ENCODE measurements at regions not wholly inside any gene's neighbourhood (a gene's known extent, or its start where the extent isn't known, plus 50 kb on each side); places are given as distances from the start of the nearest gene placed in this dataset.

GRCh38 chr15:97053635-97054034, 723.1 kb downstream of the NR2F2 start:
- DNase-seq, result no peak

DNA sequence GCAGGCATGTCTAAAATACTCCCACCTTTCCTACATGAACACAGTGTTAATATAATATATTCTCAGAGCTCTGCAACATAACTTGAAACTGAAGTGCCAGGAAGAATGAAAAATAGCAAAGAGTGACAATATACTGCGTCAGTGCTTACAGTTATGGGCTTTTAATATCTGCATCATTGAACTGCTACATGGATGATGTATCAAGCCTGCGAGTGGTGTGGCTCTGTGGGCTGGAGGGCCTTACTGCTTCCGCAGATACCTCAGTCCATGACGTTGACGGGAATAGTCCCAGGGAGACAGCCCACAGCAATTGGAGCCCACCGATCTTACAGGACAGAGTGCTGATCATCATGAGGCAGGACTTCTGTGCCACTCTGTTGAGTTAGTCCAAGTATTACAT, 727.0 kb downstream of the NR2F2 start:
- no peak for DNase-seq

GRCh38 chr15:97059281-97059680, 728.8 kb downstream of the NR2F2 start:
- no peak for DNase-seq

DNA sequence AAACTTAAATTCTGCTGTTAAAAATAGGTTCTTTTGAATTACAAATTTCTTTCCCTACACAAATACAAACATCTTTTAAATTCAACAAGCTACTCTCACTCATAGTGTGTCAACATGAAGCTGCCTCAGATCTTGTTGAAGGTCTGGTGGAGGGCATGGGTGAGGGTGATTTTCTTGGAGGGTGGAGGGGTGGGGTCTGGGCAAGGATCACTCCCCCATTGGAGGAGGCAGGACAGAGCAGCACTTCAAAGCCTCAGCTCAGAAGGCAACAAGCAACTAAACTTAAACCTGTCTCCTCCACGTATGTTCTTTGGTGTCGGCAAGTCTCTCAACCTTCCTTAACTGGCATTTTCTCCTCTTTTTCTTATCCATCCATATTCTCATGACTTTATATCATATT, 730.9 kb downstream of the NR2F2 start:
- no peak for DNase-seq

- DNase-seq, result no peak
Measured at GRCh38 chr15:97071668-97072067, 741.2 kb downstream of the NR2F2 start.

DNA sequence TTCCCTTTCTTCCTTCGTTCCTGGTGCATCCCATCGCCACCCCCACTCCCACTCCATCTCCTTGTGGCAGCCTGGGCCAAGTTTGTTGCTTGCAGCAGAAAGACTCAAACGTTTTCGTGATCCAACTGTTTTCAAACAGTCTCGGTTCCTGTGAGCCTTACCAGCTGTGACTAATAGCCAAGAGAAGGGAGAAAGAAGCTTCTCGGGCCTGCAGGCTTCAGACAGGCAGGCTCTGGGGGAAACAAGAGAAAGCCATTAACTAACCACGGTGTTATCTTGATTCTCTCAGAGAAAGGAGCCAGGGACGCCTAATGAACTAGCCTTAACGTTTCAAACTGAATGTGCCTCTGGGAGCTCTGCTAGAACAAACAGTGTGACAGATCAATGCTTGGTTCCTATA, 742.0 kb downstream of the NR2F2 start:
- no peak for DNase-seq

DNA sequence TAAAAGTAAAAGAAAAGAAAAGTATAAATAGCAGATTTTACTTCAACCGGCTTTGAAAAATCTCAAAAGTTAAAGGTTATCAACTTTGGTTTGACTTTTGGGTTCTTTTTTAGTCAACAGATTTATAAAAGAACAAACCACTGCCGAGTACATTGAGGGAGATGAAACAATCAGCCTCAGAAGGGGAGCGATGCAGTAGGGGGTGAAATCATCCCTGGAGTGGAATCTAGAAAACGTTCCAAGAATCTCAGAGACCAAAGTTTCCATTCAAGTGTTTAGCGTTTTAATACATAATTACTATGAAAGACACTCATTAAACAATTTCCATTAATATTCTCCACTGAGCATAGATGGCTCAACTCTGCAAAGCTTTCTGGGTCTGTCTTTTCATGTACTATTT, 745.5 kb downstream of the NR2F2 start:
- no peak for DNase-seq

- no peak for DNase-seq
Measured at GRCh38 chr15:97077975-97078374, 747.5 kb downstream of the NR2F2 start.

DNA sequence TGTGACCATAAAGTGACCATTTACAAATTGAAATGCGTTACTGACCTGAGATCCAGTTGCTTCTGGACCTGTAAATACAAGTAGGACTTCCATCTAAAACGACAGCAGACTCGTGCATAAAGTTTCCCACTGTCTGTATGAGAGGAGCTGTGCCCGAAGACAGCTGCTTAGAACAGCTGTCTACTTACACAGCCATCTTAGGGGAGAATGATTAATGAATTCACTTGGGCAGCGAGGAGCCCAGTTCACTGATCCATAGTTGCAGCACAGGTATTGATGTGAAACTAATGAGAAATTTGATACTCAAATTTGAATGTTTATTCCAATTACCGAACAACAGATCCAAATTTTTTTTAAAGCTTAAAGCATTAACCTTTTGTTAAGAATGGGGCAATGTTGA, 748.1 kb downstream of the NR2F2 start:
- no peak for DNase-seq

- DNase-seq, result no peak
Measured at GRCh38 chr15:97081666-97082226, 751.2 kb downstream of the NR2F2 start.

DNA sequence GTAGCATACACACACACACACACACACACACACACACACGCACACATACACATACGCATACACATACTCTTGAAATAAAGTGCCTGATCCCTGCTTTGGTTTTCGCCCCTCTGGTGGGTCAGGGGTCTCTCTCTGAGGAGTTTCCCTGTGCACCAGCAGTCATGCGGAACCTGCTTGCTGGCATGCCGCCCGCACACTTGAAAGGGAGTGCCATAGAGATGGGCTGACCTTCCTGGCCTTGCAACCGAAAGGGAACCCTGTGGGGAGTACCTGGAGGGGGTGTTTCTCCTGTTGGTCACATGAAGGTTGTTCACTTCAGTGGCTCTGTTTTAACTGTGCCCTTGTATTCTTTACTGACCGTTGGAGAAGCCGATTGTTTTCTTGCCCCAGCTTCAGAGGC, 752.3 kb downstream of the NR2F2 start:
- DNase-seq, result no peak

DNA sequence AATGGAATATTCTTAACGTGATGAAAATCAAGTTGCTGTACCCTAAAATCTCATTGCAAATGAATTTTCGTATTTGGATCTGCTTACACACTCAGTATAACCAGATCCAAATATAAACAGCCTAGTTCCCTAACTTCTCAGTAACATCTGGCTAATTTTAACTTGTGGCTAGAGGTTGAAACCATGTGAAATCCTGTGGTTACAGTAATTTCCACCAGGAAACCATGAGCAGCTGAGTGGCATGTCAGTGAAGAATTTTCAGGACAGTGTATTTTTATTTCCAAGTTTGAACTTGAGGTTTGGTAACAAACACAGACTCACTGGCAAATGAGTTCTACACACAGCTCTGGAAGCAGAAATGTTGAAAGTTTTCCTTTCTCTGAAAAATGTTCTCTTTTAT, 754.1 kb downstream of the NR2F2 start:
- no peak for DNase-seq

DNA sequence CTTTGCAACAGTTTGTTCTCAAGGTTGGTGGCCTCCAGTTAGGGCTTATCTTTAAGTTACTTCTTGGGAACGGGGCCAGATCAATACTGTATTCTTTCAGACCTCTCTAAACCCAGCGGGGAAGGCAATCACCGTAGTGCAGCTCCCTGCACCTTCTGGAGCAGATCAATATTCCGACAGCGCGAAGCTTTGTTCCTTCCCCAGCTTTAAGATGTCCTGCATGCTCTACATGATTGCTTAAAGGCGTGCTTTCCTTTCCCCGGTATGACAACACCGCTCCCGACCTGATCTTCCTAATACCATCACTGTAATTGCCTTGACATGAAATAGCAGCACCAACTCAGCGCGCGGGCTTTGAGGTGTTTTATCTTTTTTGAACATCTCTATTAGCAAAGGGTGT, 755.2 kb downstream of the NR2F2 start:
- no peak for DNase-seq

GRCh38 chr15:97087006-97087741, 756.7 kb downstream of the NR2F2 start:
- DNase-seq, result no peak

- no peak for DNase-seq
Measured at GRCh38 chr15:97091093-97091492, 760.6 kb downstream of the NR2F2 start.

DNA sequence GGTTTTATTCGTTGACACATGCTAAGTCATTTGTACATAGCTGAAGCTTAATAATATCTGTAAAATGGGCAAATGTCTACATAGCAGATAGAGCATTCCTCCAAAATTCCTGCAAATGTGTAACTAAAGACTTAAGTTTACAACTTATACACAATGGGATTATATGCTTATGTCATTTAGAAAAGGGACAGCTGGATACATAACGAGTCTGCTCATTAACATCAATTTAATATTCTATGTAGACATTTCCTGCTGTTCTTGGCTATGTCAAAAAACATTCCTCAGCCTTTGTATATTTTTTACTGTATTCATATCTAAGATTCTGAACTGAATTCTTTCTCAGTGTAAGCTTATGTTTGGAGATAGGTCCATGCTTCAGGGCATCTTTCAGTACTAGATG, 762.2 kb downstream of the NR2F2 start:
- DNase-seq, result no peak

DNA sequence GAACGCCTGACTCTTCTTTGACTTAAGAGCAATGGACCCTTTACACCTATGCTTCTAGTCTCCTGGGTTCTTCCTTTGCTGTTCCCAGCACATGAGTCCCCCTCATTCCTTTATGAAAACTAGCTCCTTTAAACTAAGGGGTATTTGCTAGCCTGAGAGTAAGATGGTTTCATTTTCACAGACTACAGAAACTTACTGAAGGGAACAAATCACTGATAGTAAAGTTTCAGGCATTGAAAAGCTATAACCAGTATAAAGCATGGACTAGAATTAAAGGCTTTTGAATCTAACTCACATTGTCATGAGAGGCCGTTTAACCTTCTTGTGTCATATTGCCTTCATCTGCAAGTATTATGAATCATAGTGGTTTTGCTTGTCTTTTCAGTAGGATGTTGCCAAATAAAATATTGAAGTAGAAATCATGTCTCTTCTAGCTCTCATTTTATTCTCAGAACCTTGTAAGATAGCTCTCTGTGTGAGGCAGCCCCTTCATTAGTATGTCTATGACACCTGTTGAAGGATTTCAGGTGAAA, 765.9 kb downstream of the NR2F2 start:
- DNase-seq, result no peak

- DNase-seq, result no peak
Measured at GRCh38 chr15:97099040-97099439, 768.5 kb downstream of the NR2F2 start.

DNA sequence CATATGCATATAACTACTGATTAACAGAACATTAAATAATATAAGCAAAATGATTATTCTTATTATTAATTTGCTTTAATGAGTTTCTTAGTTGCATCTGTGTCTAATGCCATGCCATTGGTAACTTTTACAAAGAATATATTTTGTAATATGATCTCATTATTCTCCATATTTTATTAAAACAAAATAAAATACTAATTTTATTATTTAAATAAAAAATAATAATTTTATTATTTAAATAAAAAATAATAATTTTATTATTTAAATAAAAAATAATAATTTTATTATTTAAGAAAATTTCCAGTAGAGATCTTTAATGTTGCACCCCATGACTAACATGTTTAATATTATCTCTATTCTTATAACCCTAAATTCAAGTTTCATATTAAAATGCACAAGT, 771.1 kb downstream of the NR2F2 start:
- DNase-seq, result no peak

DNA sequence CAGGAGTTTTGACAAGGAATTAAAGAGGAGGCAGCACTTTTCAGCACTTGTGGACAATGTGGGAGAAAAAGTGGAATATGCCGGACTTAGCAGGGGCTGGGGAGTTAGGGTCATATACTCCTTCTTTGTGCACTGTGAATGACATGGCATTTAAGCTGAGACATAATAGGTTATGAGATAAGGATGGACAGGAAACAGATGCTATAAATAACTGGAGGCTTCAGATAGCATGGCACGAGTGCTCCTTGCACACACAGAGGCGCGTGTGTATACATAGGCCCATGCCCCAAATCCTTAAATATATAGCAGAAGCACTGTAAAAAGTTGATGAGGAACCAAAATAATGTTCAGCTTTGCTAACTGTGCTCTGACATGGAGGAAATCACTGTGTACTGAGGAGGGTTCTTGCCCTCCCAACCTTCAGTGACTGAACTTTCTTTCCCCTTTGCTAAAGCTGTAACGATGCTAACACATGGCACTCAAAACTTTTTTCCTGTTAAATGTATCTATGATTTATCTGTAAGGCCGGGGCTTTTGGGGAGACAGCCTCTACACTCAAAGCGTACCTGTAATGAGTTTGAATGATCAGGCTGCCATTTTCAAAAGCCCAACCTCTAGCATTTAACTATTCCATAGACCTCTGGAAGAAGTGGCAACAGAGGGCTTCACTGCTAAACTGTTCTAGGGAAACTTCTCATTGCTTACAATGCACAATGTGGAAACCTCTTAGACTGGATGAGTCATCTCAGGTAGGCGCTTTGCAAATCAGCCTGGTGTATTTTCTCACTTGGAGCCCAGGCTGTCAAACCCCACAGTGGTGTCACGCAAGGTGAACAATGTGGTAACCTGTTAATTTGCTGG, 784.6 kb downstream of the NR2F2 start:
- DNase-seq, result no peak

GRCh38 chr15:97115761-97116070, 785.2 kb downstream of the NR2F2 start:
- DNase-seq, result no peak

- no peak for DNase-seq
Measured at GRCh38 chr15:97124790-97125189, 794.3 kb downstream of the NR2F2 start.

GRCh38 chr15:97126553-97127233, 796.2 kb downstream of the NR2F2 start:
- no peak for DNase-seq
